GM21381 (cell line): ENCODE measurements at regions not wholly inside any gene's neighbourhood (a gene's known extent, or its start where the extent isn't known, plus 50 kb on each side); places are given as distances from the start of the nearest gene placed in this dataset.

Experiments used
- ATAC-seq: cut with Tn5 transposase; IDR thresholded peaks from one replicate; pipeline ENCODE4 v1.9.1; 2021; ENCODE audit warnings: mild to moderate bottlenecking, moderate library complexity; ENCODE audit not compliant: unreplicated experiment

- no peak for ATAC-seq
Observed at GRCh38 chr15:61541516-61541915, 312.4 kb upstream of the RORA start.

GRCh38 chr15:61537337-61537736 is 308.2 kb upstream of the RORA start:
- ATAC-seq: no peak

GRCh38 chr15:61534986-61535385 is 305.9 kb upstream of the RORA start:
- no peak for ATAC-seq

GRCh38 chr15:61530769-61531168 is 301.7 kb upstream of the RORA start:
- ATAC-seq: no peak

- no peak for ATAC-seq
Observed at GRCh38 chr15:61528581-61528910, 299.4 kb upstream of the RORA start.

GRCh38 chr15:61527836-61528580 is 298.9 kb upstream of the RORA start:
- ATAC-seq: no peak

GRCh38 chr15:61524545-61524944 is 295.4 kb upstream of the RORA start:
- ATAC-seq: no peak

- ATAC-seq: no peak
Observed at GRCh38 chr15:61524086-61524485, 295.0 kb upstream of the RORA start.

- ATAC-seq: no peak
Observed at GRCh38 chr15:61522411-61522810, 293.3 kb upstream of the RORA start.

- ATAC-seq: no peak
Observed at GRCh38 chr15:61521953-61522352, 292.9 kb upstream of the RORA start.

- no peak for ATAC-seq
Observed at GRCh38 chr15:61519296-61519695, 290.2 kb upstream of the RORA start.

GRCh38 chr15:61518191-61518950 is 289.3 kb upstream of the RORA start:
- no peak for ATAC-seq

- ATAC-seq: no peak
Observed at GRCh38 chr15:61517776-61518175, 288.7 kb upstream of the RORA start.

- no peak for ATAC-seq
Observed at GRCh38 chr15:61517335-61517734, 288.2 kb upstream of the RORA start.

GRCh38 chr15:61511756-61512155 is 282.7 kb upstream of the RORA start:
- no peak for ATAC-seq

- no peak for ATAC-seq
Observed at GRCh38 chr15:61511089-61511488, 282.0 kb upstream of the RORA start.

- no peak for ATAC-seq
Observed at GRCh38 chr15:61509327-61509840, 280.3 kb upstream of the RORA start.

- no peak for ATAC-seq
Observed at GRCh38 chr15:61503383-61503969, 274.4 kb upstream of the RORA start.

- ATAC-seq: no peak
Observed at GRCh38 chr15:61501815-61502389, 272.8 kb upstream of the RORA start.

- ATAC-seq: no peak
Observed at GRCh38 chr15:61500951-61501620, 272.0 kb upstream of the RORA start.

GRCh38 chr15:61500523-61500922 is 271.4 kb upstream of the RORA start:
- no peak for ATAC-seq
